Suprapubic skin (tissue), 4 donors: ENCODE measurements at regions not wholly inside any gene's neighbourhood (a gene's known extent, or its start where the extent isn't known, plus 50 kb on each side); places are given as distances from the start of the nearest gene placed in this dataset.

ENCODE experiments used
- CTCF ChIP-seq, 2 donors: fragments of 200-600 bp in 1 of 2; fragments of 450-650 bp in 1 of 2; sonication (generic) in 1 of 2; IDR thresholded peaks; one replicate each; pipeline ENCODE4 v1.5.1; 2016 to 2019; ENCODE audit warnings: antibody characterized with exemption in 2 of 2, mild to moderate bottlenecking in 1 of 2, moderate library complexity in 1 of 2
- EP300 ChIP-seq: sonication (generic); formaldehyde crosslinking; IDR thresholded peaks from one replicate; pipeline ENCODE4 v1.6.1; 2017; ENCODE audit warnings: antibody characterized with exemption
- POLR2A ChIP-seq, 2 donors: fragments of 450-650 bp; IDR thresholded peaks; one replicate each; pipeline ENCODE4 v1.6.1; 2017; ENCODE audit warnings: antibody characterized with exemption in 2 of 2, mild to moderate bottlenecking in 2 of 2, moderate library complexity in 2 of 2
- POLR2AphosphoS5 ChIP-seq, 3 donors: sonication (generic); formaldehyde crosslinking; IDR thresholded peaks; one replicate each; pipeline ENCODE4 v1.6.1; 2017; ENCODE audit warnings: antibody characterized with exemption in 3 of 3

- TF ChIP-seq POLR2A (IDR thresholded peaks at IDR 0.05) (no peak), CTCF (IDR thresholded peaks at IDR 0.05) (no peak), POLR2AphosphoS5 (IDR thresholded peaks at IDR 0.05) (no peak), EP300 (no peak)
These were observed 178.7 kb downstream of the PLK2 start for GRCh38 chr5:58281189-58281588.
